GM18505 (cell line): ENCODE measurements at regions not wholly inside any gene's neighbourhood (a gene's known extent, or its start where the extent isn't known, plus 50 kb on each side); places are given as distances from the start of the nearest gene placed in this dataset.

Experiments
- ATAC-seq: cut with Tn5 transposase; IDR thresholded peaks from one replicate; pipeline ENCODE4 v1.9.1; 2021; ENCODE audit not compliant: unreplicated experiment
- POLR2A ChIP-seq: IDR thresholded peaks from 4 replicates; pipeline ENCODE4 v1.6.1; 2011; ENCODE audit warnings: borderline replicate concordance; ENCODE audit not compliant: insufficient read depth, insufficient read length; ENCODE audit errors: extremely low read depth

GRCh38 chr5:13997514-13997913 lies 53.0 kb upstream of the DNAH5 start:
- ATAC-seq: no peak
- no peak for TF ChIP-seq POLR2A

GRCh38 chr5:13994621-13995253 lies 50.2 kb upstream of the DNAH5 start:
- ATAC-seq: no peak
- TF ChIP-seq POLR2A: no peak
